ENCODE measurements at regions not wholly inside any gene's neighbourhood (a gene's known extent, or its start where the extent isn't known, plus 50 kb on each side); places are given as distances from the start of the nearest gene placed in this dataset.

- Mint-ChIP-seq H3K27me3 (ENCODE audit: low read depth) (peaks cover 7% of the 10 kb centered on the region), H3K27ac (no peak overlapping the region), H3K36me3 (ENCODE audit: insufficient read depth in 1 of 3, low read depth in 3 of 3) (peaks cover 0 to 4% (median 0%) of the 10 kb centered on the region in 3 experiments; a peak in 2 of 7 replicates), H3K4me3 (no peak overlapping the region), H3K4me1 (no peaks in the 10 kb centered on the region), H3K9me3 (peaks cover 3 to 7% of the 10 kb centered on the region in 2 experiments; a peak in 2 of 5 replicates)
- no peak overlapping the region for H3K56ac ChIP-seq (ENCODE audit: insufficient read length, low read depth, low read length)
- H3T11ph ChIP-seq (ENCODE audit: low read length): no peak overlapping the region
- no peak overlapping the region for H2BK120ac ChIP-seq (ENCODE audit: low read depth, low read length, poor library complexity, severe bottlenecking)
- no peak overlapping the region for H3K14ac ChIP-seq (ENCODE audit: insufficient read depth, low read length)
- no peak overlapping the region for H2BK15ac ChIP-seq (ENCODE audit: low read depth, low read length)
- H4K5ac ChIP-seq (ENCODE audit: insufficient read length, low read depth, low read length): no peak overlapping the region
- H3K79me2 ChIP-seq (ENCODE audit: insufficient read depth, low read length): no peaks in the 10 kb centered on the region
- no CpG with 5 or more reads among the region's 5 CpGs for WGBS (ENCODE audit: extremely low coverage, insufficient read length, low lambda C conversion rate)
- no peak overlapping the region for H4K8ac ChIP-seq (replicated peaks; ENCODE audit: insufficient read length, low read depth, low read length)
- H2BK5ac ChIP-seq (ENCODE audit: insufficient read length, low read length): no peak overlapping the region
- H2BK20ac ChIP-seq (ENCODE audit: low read depth, low read length, poor library complexity, severe bottlenecking): no peak overlapping the region
- H2AFZ ChIP-seq (ENCODE audit: low read length): no peak overlapping the region
- no peak overlapping the region for H4K91ac ChIP-seq (ENCODE audit: insufficient read length, low read depth, low read length)
- H4K20me1 ChIP-seq (ENCODE audit: control insufficient read depth, insufficient read depth, insufficient read length): no peaks in the 10 kb centered on the region
- H2BK12ac ChIP-seq (ENCODE audit: insufficient read length, low read depth, low read length): no peak overlapping the region
- H3K4me2 ChIP-seq (ENCODE audit: insufficient read depth, insufficient read length, low read length): no peak overlapping the region
- no peak overlapping the region for H3K18ac ChIP-seq (ENCODE audit: insufficient read length, low read depth, low read length)
- no peaks in the 10 kb centered on the region for H3K79me1 ChIP-seq (ENCODE audit: insufficient read depth, low read depth, low read length, poor library complexity, severe bottlenecking)
- no peak overlapping the region for H3K27ac ChIP-seq (ENCODE audit: insufficient read length, low read depth, low read length)
- DNase-seq: no peak
- H3K23me2 ChIP-seq (ENCODE audit: insufficient read length, low read depth, low read length, poor library complexity, severe bottlenecking): no peaks in the 10 kb centered on the region
- no peak for TF ChIP-seq CTCF (conservative IDR thresholded peaks at IDR 0.05)
- no peak overlapping the region for H2AK5ac ChIP-seq (ENCODE audit: insufficient read length, low read length)
- no peaks in the 10 kb centered on the region for H3K4me1 ChIP-seq (ENCODE audit: insufficient read depth, low read length)
- no peak overlapping the region for H3K4ac ChIP-seq (ENCODE audit: low read depth, low read length)
- no peak overlapping the region for H3K9ac ChIP-seq (ENCODE audit: extremely low read depth, insufficient read length, low read length)
- no peaks in the 10 kb centered on the region for H3K9me3 ChIP-seq (ENCODE audit: control insufficient read depth, low read depth, low read length)
- H3K27me3 ChIP-seq (ENCODE audit: insufficient read depth, low read length): no peaks in the 10 kb centered on the region
- H3K23ac ChIP-seq (ENCODE audit: insufficient read length, low read depth, low read length): no peak overlapping the region
Measured at GRCh38 chr5:5986492-5987178, 391.7 kb downstream of the MED10 start.
